Astrocyte (in vitro differentiated cells and primary cell): ENCODE measurements at regions not wholly inside any gene's neighbourhood (a gene's known extent, or its start where the extent isn't known, plus 50 kb on each side); places are given as distances from the start of the nearest gene placed in this dataset.

ENCODE experiments used
- DNase-seq: peaks from one replicate; pipeline ENCODE4 v3.0.0-alpha.2; 2010; ENCODE audit warnings: low read depth
- FAIRE-seq: peaks from 2 replicates; lab custom pipeline; 2011; peaks lifted over from hg19 to GRCh38; lab: Jason Lieb, UNC
- H2AFZ ChIP-seq: 2 replicates; pipeline ENCODE4 v1.6.0; 2012; ENCODE audit warnings: low read depth, low read length, inconsistent platforms
- H3K27ac ChIP-seq: 2 replicates; pipeline ENCODE4 v1.5.1; 2011; ENCODE audit warnings: low read depth, low read length, inconsistent platforms
- H3K27me3 ChIP-seq: 2 replicates; pipeline ENCODE4 v1.6.0; 2011; ENCODE audit warnings: low read length, inconsistent platforms; ENCODE audit not compliant: insufficient read depth
- H3K36me3 ChIP-seq: 2 replicates; pipeline ENCODE4 v1.5.1; 2011; ENCODE audit warnings: low read length, inconsistent platforms; ENCODE audit not compliant: insufficient read depth
- H3K4me1 ChIP-seq: 2 replicates; pipeline ENCODE4 v1.5.1; 2011; ENCODE audit warnings: low read length, inconsistent platforms; ENCODE audit not compliant: insufficient read depth
- H3K4me2 ChIP-seq: 2 replicates; pipeline ENCODE4 v1.6.0; 2012; ENCODE audit warnings: low read length, inconsistent platforms
- H3K4me3 ChIP-seq: 2 replicates; pipeline ENCODE4 v1.5.1; 2011; ENCODE audit warnings: low read depth, mild to moderate bottlenecking, low read length, inconsistent platforms; ENCODE audit not compliant: insufficient read depth
- H3K79me2 ChIP-seq: 2 replicates; pipeline ENCODE4 v1.6.0; 2012; ENCODE audit warnings: mild to moderate bottlenecking, low read length, inconsistent platforms; ENCODE audit not compliant: insufficient read depth
- H3K9ac ChIP-seq: 2 replicates; pipeline ENCODE4 v1.6.0; 2012; ENCODE audit warnings: mild to moderate bottlenecking, low read length, inconsistent platforms
- H3K9me3 ChIP-seq: 2 replicates; pipeline ENCODE4 v1.5.1; 2012; ENCODE audit warnings: low read depth, mild to moderate bottlenecking, low read length, inconsistent platforms; ENCODE audit not compliant: insufficient read depth
- H4K20me1 ChIP-seq: 2 replicates; pipeline ENCODE4 v1.6.0; 2012; ENCODE audit warnings: low read length, inconsistent platforms; ENCODE audit not compliant: insufficient read depth
- H3K27ac Mint-ChIP-seq: one replicate; pipeline ENCODE4 v1.8.0; 2021; ENCODE audit warnings: mild to moderate bottlenecking, mixed read lengths; ENCODE audit not compliant: unreplicated experiment
- H3K27me3 Mint-ChIP-seq: one replicate; pipeline ENCODE4 v1.8.0; 2021; ENCODE audit warnings: low read depth, mixed read lengths; ENCODE audit not compliant: unreplicated experiment
- H3K36me3 Mint-ChIP-seq: one replicate; pipeline ENCODE4 v1.8.0; 2021; ENCODE audit warnings: low read depth, mixed read lengths; ENCODE audit not compliant: unreplicated experiment
- H3K4me1 Mint-ChIP-seq: one replicate; pipeline ENCODE4 v1.8.0; 2021; ENCODE audit warnings: low read depth, mixed read lengths; ENCODE audit not compliant: unreplicated experiment
- H3K4me3 Mint-ChIP-seq: one replicate; pipeline ENCODE4 v1.8.0; 2021; ENCODE audit warnings: mild to moderate bottlenecking, moderate library complexity, mixed read lengths; ENCODE audit not compliant: unreplicated experiment
- H3K9me3 Mint-ChIP-seq: one replicate; pipeline ENCODE4 v1.8.0; 2021; ENCODE audit warnings: mild to moderate bottlenecking, mixed read lengths; ENCODE audit not compliant: unreplicated experiment
- CTCF ChIP-seq: IDR thresholded peaks from 2 replicates; pipeline ENCODE4 v1.5.1; 2011; ENCODE audit warnings: low read depth, mild to moderate bottlenecking, inconsistent platforms, low read length, moderate library complexity; ENCODE audit not compliant: insufficient read depth
- EZH2 ChIP-seq: IDR thresholded peaks from 2 replicates; pipeline ENCODE4 v1.6.1; 2012; ENCODE audit warnings: mild to moderate bottlenecking, low read length, inconsistent platforms; ENCODE audit not compliant: insufficient read depth

GRCh38 chr17:77765292-77765691 is 193.2 kb upstream of the TNRC6C start:
- H4K20me1 ChIP-seq, result no peaks in the 10 kb centered on the region
- H3K9me3 ChIP-seq, result peaks cover 3% of the 10 kb centered on the region
- no peak overlapping the region for H3K4me3 ChIP-seq
- no peaks in the 10 kb centered on the region for H3K36me3 ChIP-seq
- H3K9me3 Mint-ChIP-seq, result peaks cover 2% of the 10 kb centered on the region
- H3K4me3 Mint-ChIP-seq, result no peak overlapping the region
- DNase-seq (no peak), FAIRE-seq (no peak)
- TF ChIP-seq CTCF (no peak), EZH2 (no peak)
- no peak overlapping the region for H3K27ac Mint-ChIP-seq
- H3K27me3 ChIP-seq, result peaks cover 26% of the 10 kb centered on the region
- H3K4me2 ChIP-seq, result no peak overlapping the region
- no peak overlapping the region for H3K27ac ChIP-seq
- H3K79me2 ChIP-seq, result no peaks in the 10 kb centered on the region
- H3K4me1 Mint-ChIP-seq, result no peaks in the 10 kb centered on the region
- H2AFZ ChIP-seq, result no peak overlapping the region
- H3K9ac ChIP-seq, result no peak overlapping the region
- peaks cover 69% of the 10 kb centered on the region for H3K27me3 Mint-ChIP-seq
- H3K36me3 Mint-ChIP-seq, result peaks cover 2% of the 10 kb centered on the region
- no peaks in the 10 kb centered on the region for H3K4me1 ChIP-seq

- Histone ChIP-seq H3K27me3 (peaks cover 26% of the 10 kb centered on the region), H3K4me1 (peaks cover 13% of the 10 kb centered on the region), H3K27ac (no peak overlapping the region), H3K9ac (no peak overlapping the region), H3K79me2 (no peaks in the 10 kb centered on the region), H3K4me2 (no peak overlapping the region), H3K9me3 (peaks cover 3% of the 10 kb centered on the region), H2AFZ (no peak overlapping the region), H4K20me1 (no peaks in the 10 kb centered on the region), H3K4me3 (no peak overlapping the region), H3K36me3 (no peaks in the 10 kb centered on the region)
- peaks cover 2% of the 10 kb centered on the region for H3K9me3 Mint-ChIP-seq
- H3K4me3 Mint-ChIP-seq, result no peak overlapping the region
- H3K27me3 Mint-ChIP-seq, result peaks cover 57% of the 10 kb centered on the region
- FAIRE-seq, result no peak
- no peak for DNase-seq
- H3K4me1 Mint-ChIP-seq, result peaks cover 8% of the 10 kb centered on the region
- no peaks in the 10 kb centered on the region for H3K36me3 Mint-ChIP-seq
- no peak overlapping the region for H3K27ac Mint-ChIP-seq
- TF ChIP-seq CTCF (no peak), EZH2 (no peak)
Observed at GRCh38 chr17:77767148-77767547, 191.4 kb upstream of the TNRC6C start.

- no peaks in the 10 kb centered on the region for H4K20me1 ChIP-seq
- no peak for FAIRE-seq
- peaks cover 2% of the 10 kb centered on the region for H3K9me3 Mint-ChIP-seq
Observed at GRCh38 chr17:77768248-77768852, 190.2 kb upstream of the TNRC6C start.

More at GRCh38 chr17:77768248-77768852, 190.2 kb upstream of the TNRC6C start:
- Mint-ChIP-seq H3K4me3 (no peak overlapping the region), H3K27ac (no peak overlapping the region), H3K4me1 (peaks cover 19% of the 10 kb centered on the region), H3K27me3 (peaks cover 55% of the 10 kb centered on the region), H3K36me3 (no peaks in the 10 kb centered on the region)
- peaks cover 24% of the 10 kb centered on the region for H3K27me3 ChIP-seq
- H3K4me3 ChIP-seq, result no peak overlapping the region
- no peak for DNase-seq
- no peak overlapping the region for H3K4me2 ChIP-seq
- TF ChIP-seq CTCF (no peak), EZH2 (no peak)
- no peak overlapping the region for H2AFZ ChIP-seq
- H3K79me2 ChIP-seq, result no peaks in the 10 kb centered on the region
- H3K9me3 ChIP-seq, result peaks cover 3% of the 10 kb centered on the region
- H3K36me3 ChIP-seq, result no peaks in the 10 kb centered on the region
- H3K9ac ChIP-seq, result no peak overlapping the region
- no peak overlapping the region for H3K27ac ChIP-seq
- peaks cover 18% of the 10 kb centered on the region for H3K4me1 ChIP-seq
